K562 (cell line): ENCODE measurements at regions not wholly inside any gene's neighbourhood (a gene's known extent, or its start where the extent isn't known, plus 50 kb on each side); places are given as distances from the start of the nearest gene placed in this dataset.

Source experiments
- ARID1B ChIP-seq: fragments of 450-650 bp; IDR thresholded peaks from 2 replicates; pipeline ENCODE4 v1.6.1; 2016; ENCODE audit warnings: antibody characterized with exemption, mild to moderate bottlenecking, inconsistent platforms
- CREB1 ChIP-seq, 2 experiments: sonication (generic) in 1 of 2; formaldehyde crosslinking in 1 of 2; IDR thresholded peaks; 2 replicates each; pipeline versions ENCODE4 v1.6.1 to v1.8.0; 2012 to 2022; ENCODE audit warnings: inconsistent platforms in 1 of 2, mild to moderate bottlenecking in 1 of 2, missing genetic modification reagents in 1 of 2, moderate library complexity in 1 of 2
- DEAF1 ChIP-seq: fragments of 450-650 bp; formaldehyde crosslinking; IDR thresholded peaks from 2 replicates; pipeline ENCODE4 v1.4.0; 2020; ENCODE audit warnings: mild to moderate bottlenecking, moderate library complexity
- FOSL1 ChIP-seq: fragments of 200-800 bp; sonication (Bioruptor generic); conservative IDR thresholded peaks from 2 replicates; pipeline ENCODE4 v1.6.1; 2016; ENCODE audit warnings: missing genetic modification characterization, missing compliant biosample characterization
- FOXA1 ChIP-seq: fragments of 450-650 bp; IDR thresholded peaks from 2 replicates; pipeline ENCODE4 v1.6.1; 2016; ENCODE audit warnings: mild to moderate bottlenecking, borderline replicate concordance
- HDAC2 ChIP-seq: fragments of 450-650 bp; IDR thresholded peaks from 2 replicates; pipeline ENCODE4 v1.6.1; 2016; ENCODE audit warnings: mild to moderate bottlenecking
- MLLT1 ChIP-seq, 2 experiments: fragments of 450-650 bp; IDR thresholded peaks; 2 replicates each; pipeline ENCODE4 v1.6.1; 2016
- MYC ChIP-seq, 2 experiments: fragments of 250-450 bp in 1 of 2; sonication (Bioruptor Pico) in 1 of 2; IDR thresholded peaks; 2 replicates each; pipeline versions ENCODE4 v1.5.1 to v1.6.1; 2012 to 2021; ENCODE audit warnings: low read depth in 2 of 2, borderline replicate concordance in 1 of 2, improper control_type of control experiment in 1 of 2, low read length in 1 of 2, mild to moderate bottlenecking in 1 of 2, moderate library complexity in 1 of 2
- PBX2 ChIP-seq, 2 experiments: IDR thresholded peaks in 1 of 2; conservative IDR thresholded peaks in 1 of 2; 2 replicates each; pipeline ENCODE4 v1.6.1; 2016; ENCODE audit warnings: low read depth in 2 of 2, mild to moderate bottlenecking in 1 of 2, missing compliant biosample characterization in 1 of 2, missing genetic modification characterization in 1 of 2, moderate library complexity in 1 of 2
- RAD21 ChIP-seq, 2 experiments: fragments of 250-450 bp in 1 of 2; fragments of 450-650 bp in 1 of 2; sonication (Bioruptor Pico) in 1 of 2; formaldehyde crosslinking in 1 of 2; IDR thresholded peaks in 1 of 2; conservative IDR thresholded peaks in 1 of 2; 2 replicates each; pipeline versions ENCODE4 v1.4.0 to v1.8.0; 2020 to 2022; ENCODE audit warnings: mild to moderate bottlenecking in 2 of 2, moderate library complexity in 1 of 2
- UBTF ChIP-seq, 2 experiments: IDR thresholded peaks; 2 replicates each; pipeline ENCODE4 v1.6.1; 2012; ENCODE audit warnings: improper control_type of control experiment in 2 of 2, low read depth in 2 of 2, low read length in 2 of 2, borderline replicate concordance in 1 of 2

- no peak for TF ChIP-seq PBX2 (CRISPR knock-in tag; IDR thresholded peaks at IDR 0.05; ENCODE audit: low read depth)
- peak; percentile 29; the same call in 1 of the 2 replicates for TF ChIP-seq PBX2 (tag; conservative IDR thresholded peaks at IDR 0.05; ENCODE audit: low read depth)
- TF ChIP-seq CREB1 (IDR thresholded peaks at IDR 0.05) = no peak
- TF ChIP-seq CREB1 (CRISPR knock-in tag; IDR thresholded peaks at IDR 0.05) = peak; percentile 41; the same call in 1 of the 2 replicates
- peak; percentile 83 for TF ChIP-seq ARID1B
- peak; percentile 47; the same call in 1 of the 2 replicates for TF ChIP-seq FOSL1 (tag)
- TF ChIP-seq MLLT1 (IDR thresholded peaks at IDR 0.05) = 0 out of 4 replicates have a peak, but pooled peaks of 1 of the 2 experiments have one; percentile 27
- no peak for TF ChIP-seq UBTF (IDR thresholded peaks at IDR 0.05; ENCODE audit: borderline replicate concordance in 1 of 2, low read depth in 2 of 2, low read length in 2 of 2)
- TF ChIP-seq MYC (IDR thresholded peaks at IDR 0.05; ENCODE audit: low read depth, low read length) = 0 out of 2 replicates have a peak, but pooled peaks have one; percentile 45
- no peak for TF ChIP-seq MYC (CRISPR knock-in tag; IDR thresholded peaks at IDR 0.05; ENCODE audit: borderline replicate concordance, low read depth)
- TF ChIP-seq RAD21 (CRISPR knock-in tag; conservative IDR thresholded peaks at IDR 0.05 in 1 of 2, IDR thresholded peaks at IDR 0.05 in 1 of 2) = peak in 1 of 2 experiments; percentile 10; a peak in 1 of 4 replicates
- TF ChIP-seq HDAC2 = 0 out of 2 replicates have a peak, but pooled peaks have one; percentile 54
- TF ChIP-seq FOXA1 = no peak
- 0 out of 2 replicates have a peak, but pooled peaks have one; percentile 23 for TF ChIP-seq DEAF1
These were observed 216.8 kb upstream of the DTNBP1 start (continued) for GRCh38 chr6:15879371-15880261.
